Tibial nerve (tissue), 4 donors: ENCODE measurements at regions not wholly inside any gene's neighbourhood (a gene's known extent, or its start where the extent isn't known, plus 50 kb on each side); places are given as distances from the start of the nearest gene placed in this dataset.

Experiments used
- DNase-seq, 2 donors: peaks; one replicate each; pipeline ENCODE4 v3.0.0-alpha.2; 2019; ENCODE audit warnings: low spot score in 2 of 2
- H3K27ac ChIP-seq, 4 donors: fragments of 200-600 bp; sonication (generic) in 3 of 4; one replicate each; pipeline ENCODE4 v1.5.1; 2017 to 2019; ENCODE audit warnings: mild to moderate bottlenecking in 1 of 4
- H3K27me3 ChIP-seq, 2 donors: fragments of 200-600 bp; sonication (generic) in 1 of 2; one replicate each; pipeline versions ENCODE4 v1.5.1 to v1.6.0; 2017 to 2019
- H3K36me3 ChIP-seq, 3 donors: fragments of 200-600 bp; sonication (generic); one replicate each; pipeline ENCODE4 v1.5.1; 2018 to 2019
- H3K4me1 ChIP-seq, 4 donors: fragments of 200-600 bp; sonication (generic) in 3 of 4; one replicate each; pipeline ENCODE4 v1.5.1; 2017 to 2019
- H3K4me3 ChIP-seq, 4 donors: fragments of 200-600 bp; sonication (generic) in 3 of 4; one replicate each; pipeline ENCODE4 v1.5.1; 2017 to 2019; ENCODE audit warnings: mild to moderate bottlenecking in 1 of 4, moderate library complexity in 1 of 4
- H3K9me3 ChIP-seq, 4 donors: fragments of 200-600 bp; sonication (generic) in 3 of 4; one replicate each; pipeline ENCODE4 v1.5.1; 2017 to 2019
- CTCF ChIP-seq, 5 experiments: fragments of 200-600 bp in 3 of 5; fragments of 450-650 bp in 2 of 5; sonication (generic) in 3 of 5; IDR thresholded peaks; one replicate each; pipeline ENCODE4 v1.5.1; 2016 to 2019; ENCODE audit warnings: antibody characterized with exemption in 5 of 5, mild to moderate bottlenecking in 3 of 5, moderate library complexity in 2 of 5
- EP300 ChIP-seq, 2 donors: sonication (generic); formaldehyde crosslinking; IDR thresholded peaks; one replicate each; pipeline ENCODE4 v1.6.1; 2017; ENCODE audit warnings: antibody characterized with exemption in 2 of 2, mild to moderate bottlenecking in 1 of 2
- POLR2A ChIP-seq, 2 donors: fragments of 450-650 bp; IDR thresholded peaks; one replicate each; pipeline ENCODE4 v1.6.1; 2017; ENCODE audit warnings: antibody characterized with exemption in 2 of 2, mild to moderate bottlenecking in 2 of 2, moderate library complexity in 2 of 2
- WGBS, 2 donors: methylation state at CpG; one replicate each; pipeline ENCODE4 v1.1.5; 2018; 5-methylcytosine and 5-hydroxymethylcytosine counted together

- WGBS, 2 donors, result 46 to 47% methylated on average over 4 of the region's 4 CpGs
- TF ChIP-seq EP300 (IDR thresholded peaks at IDR 0.05), result no peak
- no peak for TF ChIP-seq CTCF (IDR thresholded peaks at IDR 0.05)
- no peak for TF ChIP-seq POLR2A (IDR thresholded peaks at IDR 0.05)
- Histone ChIP-seq H3K4me3 (no peak overlapping the region), H3K9me3 (no peaks in the 10 kb centered on the region), H3K36me3 (no peaks in the 10 kb centered on the region), H3K4me1 (no peaks in the 10 kb centered on the region), H3K27ac (no peak overlapping the region), H3K27me3 (no peaks in the 10 kb centered on the region)
- DNase-seq, result no peak
Observed at GRCh38 chr2:6449343-6449742, 416.4 kb downstream of the CMPK2 start.

- 94 to 98% methylated on average over 4 of the region's 4 CpGs for WGBS, 2 donors
Observed at GRCh38 chr2:6452702-6453481, 412.8 kb downstream of the CMPK2 start.

GRCh38 chr2:6454286-6454990 lies 411.3 kb downstream of the CMPK2 start:
- TF ChIP-seq CTCF (IDR thresholded peaks at IDR 0.05) (no peak), POLR2A (IDR thresholded peaks at IDR 0.05) (no peak), EP300 (IDR thresholded peaks at IDR 0.05) (no peak)
- no peak overlapping the region for H3K27ac ChIP-seq
- no peaks in the 10 kb centered on the region for H3K27me3 ChIP-seq
- DNase-seq, result no peak
- no peaks in the 10 kb centered on the region for H3K4me1 ChIP-seq
- 35 to 43% methylated on average over 1 of the region's 1 CpG for WGBS, 2 donors
- peaks cover 0 to 4% (median 0%) of the 10 kb centered on the region in 4 donors for H3K9me3 ChIP-seq
- no peaks in the 10 kb centered on the region for H3K36me3 ChIP-seq
- no peak overlapping the region for H3K4me3 ChIP-seq

More at GRCh38 chr2:6452702-6453481, 412.8 kb downstream of the CMPK2 start:
- TF ChIP-seq EP300 (IDR thresholded peaks at IDR 0.05), result no peak
- no peak for TF ChIP-seq CTCF (IDR thresholded peaks at IDR 0.05)
- TF ChIP-seq POLR2A (IDR thresholded peaks at IDR 0.05), result no peak
- H3K27me3 ChIP-seq, result no peaks in the 10 kb centered on the region
- no peaks in the 10 kb centered on the region for H3K36me3 ChIP-seq
- H3K9me3 ChIP-seq, result no peaks in the 10 kb centered on the region
- H3K27ac ChIP-seq, result no peak overlapping the region
- H3K4me3 ChIP-seq, result no peak overlapping the region
- no peak for DNase-seq
- H3K4me1 ChIP-seq, result no peaks in the 10 kb centered on the region

- H3K4me1 ChIP-seq, result no peaks in the 10 kb centered on the region
- 98 to 100% methylated on average over 11 of the region's 13 CpGs for WGBS, 2 donors
- TF ChIP-seq EP300 (IDR thresholded peaks at IDR 0.05) (no peak), POLR2A (IDR thresholded peaks at IDR 0.05) (no peak), CTCF (IDR thresholded peaks at IDR 0.05) (no peak)
Observed at GRCh38 chr2:6459138-6459537, 406.6 kb downstream of the CMPK2 start.

GRCh38 chr2:6470518-6470917 lies 395.2 kb downstream of the CMPK2 start:
- Histone ChIP-seq H3K27me3 (no peaks in the 10 kb centered on the region), H3K4me1 (no peaks in the 10 kb centered on the region), H3K36me3 (no peaks in the 10 kb centered on the region), H3K27ac (no peak overlapping the region), H3K9me3 (peaks cover 0 to 4% (median 0%) of the 10 kb centered on the region in 4 donors), H3K4me3 (no peak overlapping the region)
- TF ChIP-seq EP300 (IDR thresholded peaks at IDR 0.05), result no peak
- DNase-seq, result no peak
- 11 to 50% methylated on average over 1 of the region's 1 CpG for WGBS, 2 donors

More at GRCh38 chr2:6459138-6459537, 406.6 kb downstream of the CMPK2 start:
- no peak for DNase-seq
- Histone ChIP-seq H3K27me3 (no peaks in the 10 kb centered on the region), H3K36me3 (no peaks in the 10 kb centered on the region), H3K4me3 (no peak overlapping the region), H3K27ac (no peak overlapping the region), H3K9me3 (peaks cover 0 to 4% (median 0%) of the 10 kb centered on the region in 4 donors)
